ENCODE measurements at regions not wholly inside any gene's neighbourhood (a gene's known extent, or its start where the extent isn't known, plus 50 kb on each side); places are given as distances from the start of the nearest gene placed in this dataset.

DNA sequence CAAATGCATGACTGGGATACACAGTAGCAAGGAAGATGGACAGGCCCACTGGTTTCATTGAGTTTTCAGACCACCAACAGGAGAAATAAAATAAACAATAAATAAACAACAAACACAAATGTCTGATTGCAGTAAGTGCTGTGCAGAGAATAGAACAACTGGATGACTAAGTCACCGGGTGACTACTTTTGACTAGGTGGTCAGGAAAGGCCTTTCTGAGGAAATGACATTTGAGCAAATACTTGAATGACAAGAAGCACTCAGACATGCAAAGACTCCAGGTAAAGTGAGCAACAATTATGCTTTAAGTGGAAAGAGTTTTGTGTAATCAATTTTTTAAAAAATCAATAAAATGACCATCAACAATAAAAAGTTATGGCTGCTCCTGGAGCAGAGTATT is 137.7 kb downstream of the BTC start:
- Histone ChIP-seq H3K9me3 (no peaks in the 10 kb centered on the region), H3K27ac (no peak overlapping the region), H3K36me3 (ENCODE audit: low read depth, missing control alignments) (no peaks in the 10 kb centered on the region), H3K4me1 (no peaks in the 10 kb centered on the region), H3K27me3 (no peaks in the 10 kb centered on the region), H3K4me3 (no peak overlapping the region)
- TF ChIP-seq, protein P1, sequence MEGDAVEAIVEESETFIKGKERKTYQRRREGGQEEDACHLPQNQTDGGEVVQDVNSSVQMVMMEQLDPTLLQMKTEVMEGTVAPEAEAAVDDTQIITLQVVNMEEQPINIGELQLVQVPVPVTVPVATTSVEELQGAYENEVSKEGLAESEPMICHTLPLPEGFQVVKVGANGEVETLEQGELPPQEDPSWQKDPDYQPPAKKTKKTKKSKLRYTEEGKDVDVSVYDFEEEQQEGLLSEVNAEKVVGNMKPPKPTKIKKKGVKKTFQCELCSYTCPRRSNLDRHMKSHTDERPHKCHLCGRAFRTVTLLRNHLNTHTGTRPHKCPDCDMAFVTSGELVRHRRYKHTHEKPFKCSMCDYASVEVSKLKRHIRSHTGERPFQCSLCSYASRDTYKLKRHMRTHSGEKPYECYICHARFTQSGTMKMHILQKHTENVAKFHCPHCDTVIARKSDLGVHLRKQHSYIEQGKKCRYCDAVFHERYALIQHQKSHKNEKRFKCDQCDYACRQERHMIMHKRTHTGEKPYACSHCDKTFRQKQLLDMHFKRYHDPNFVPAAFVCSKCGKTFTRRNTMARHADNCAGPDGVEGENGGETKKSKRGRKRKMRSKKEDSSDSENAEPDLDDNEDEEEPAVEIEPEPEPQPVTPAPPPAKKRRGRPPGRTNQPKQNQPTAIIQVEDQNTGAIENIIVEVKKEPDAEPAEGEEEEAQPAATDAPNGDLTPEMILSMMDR (IDR thresholded peaks at IDR 0.05): no peak
- TF ChIP-seq POLR2A (IDR thresholded peaks at IDR 0.05): no peak
- DNase-seq: no peak
- intact Hi-C loops (cut with DNase I; ENCODE audit: low total_unique reads): no loop called here
- WGBS, 2 donors: 95 to 96% methylated on average over 1 of the region's 1 CpG

DNA sequence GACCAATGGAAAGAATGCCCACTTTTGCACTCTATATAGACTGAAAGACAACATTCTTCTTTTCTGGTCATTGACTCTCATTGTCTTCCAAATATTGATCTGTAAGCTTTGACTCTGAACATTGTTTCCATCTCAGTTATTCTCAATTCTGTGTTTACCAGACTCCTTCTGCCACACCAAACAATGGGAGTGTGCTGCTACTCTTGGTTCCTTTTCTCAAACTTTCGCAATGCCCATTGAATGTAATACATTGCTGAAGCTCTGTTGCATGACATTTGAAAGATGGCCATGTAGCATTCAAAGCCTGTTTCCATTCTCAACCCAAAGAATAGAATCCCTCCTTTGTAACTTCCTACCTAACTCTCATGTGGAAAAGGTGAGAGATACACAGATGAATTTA is 136.2 kb downstream of the BTC start:
- Histone ChIP-seq H3K4me1 (no peaks in the 10 kb centered on the region), H3K4me3 (no peak overlapping the region), H3K27me3 (no peaks in the 10 kb centered on the region), H3K36me3 (ENCODE audit: low read depth, missing control alignments) (no peaks in the 10 kb centered on the region), H3K9me3 (no peaks in the 10 kb centered on the region), H3K27ac (no peak overlapping the region)
- intact Hi-C loops (cut with DNase I; ENCODE audit: low total_unique reads): no loop called here
- DNase-seq: no peak
- WGBS, 2 donors: 94 to 100% methylated on average over 1 of the region's 1 CpG
- TF ChIP-seq, protein P1 (IDR thresholded peaks at IDR 0.05): no peak
- no peak for TF ChIP-seq POLR2A (IDR thresholded peaks at IDR 0.05)

DNA sequence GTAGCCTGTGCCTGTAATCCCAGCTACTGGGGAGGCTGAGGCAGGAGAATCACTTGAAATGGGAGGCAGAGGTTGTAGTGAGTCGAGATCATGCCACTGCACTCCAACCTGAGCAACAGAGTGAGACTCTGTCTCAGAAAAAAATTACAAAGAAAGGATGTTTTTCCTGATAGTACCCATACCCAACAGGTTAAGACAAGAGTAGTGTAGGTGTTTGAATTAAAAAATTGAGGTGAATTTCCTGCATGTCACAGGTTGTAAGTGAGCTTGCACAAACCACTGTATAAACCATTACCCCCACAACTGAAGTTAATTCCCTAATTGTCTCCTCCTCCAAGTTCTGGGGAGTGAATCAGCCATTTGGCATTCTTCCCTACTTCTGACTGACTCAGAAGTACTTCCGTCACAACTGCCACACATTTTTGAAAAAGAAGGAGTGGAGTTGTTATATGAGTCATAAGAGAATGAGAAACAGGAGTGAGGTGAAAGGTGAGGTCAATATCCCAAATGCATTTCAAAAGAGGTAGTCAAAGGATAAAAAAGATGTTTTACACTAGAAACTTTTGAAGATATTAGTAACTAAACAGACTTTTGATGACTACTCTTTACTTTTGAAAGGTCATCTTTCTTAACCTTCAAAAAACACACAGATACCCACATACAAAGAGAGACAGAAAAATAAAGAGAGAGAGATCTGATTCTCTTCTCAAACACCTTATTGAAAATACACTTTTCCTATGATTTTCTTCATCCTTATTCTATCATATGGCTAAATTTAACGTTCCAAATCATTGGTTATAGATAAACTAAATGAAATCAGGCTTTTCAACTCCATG is 134.5 kb downstream of the BTC start:
- no peak for DNase-seq
- Histone ChIP-seq H3K9me3 (no peaks in the 10 kb centered on the region), H3K27ac (no peak overlapping the region), H3K36me3 (ENCODE audit: low read depth, missing control alignments) (no peaks in the 10 kb centered on the region), H3K4me1 (no peaks in the 10 kb centered on the region), H3K27me3 (no peaks in the 10 kb centered on the region), H3K4me3 (no peak overlapping the region)
- TF ChIP-seq, protein P1 (IDR thresholded peaks at IDR 0.05): no peak
- TF ChIP-seq POLR2A (IDR thresholded peaks at IDR 0.05): no peak
- intact Hi-C loops (cut with DNase I; ENCODE audit: low total_unique reads): no loop called here
- WGBS, 2 donors: 68 to 78% methylated on average over 3 of the region's 3 CpGs

DNA sequence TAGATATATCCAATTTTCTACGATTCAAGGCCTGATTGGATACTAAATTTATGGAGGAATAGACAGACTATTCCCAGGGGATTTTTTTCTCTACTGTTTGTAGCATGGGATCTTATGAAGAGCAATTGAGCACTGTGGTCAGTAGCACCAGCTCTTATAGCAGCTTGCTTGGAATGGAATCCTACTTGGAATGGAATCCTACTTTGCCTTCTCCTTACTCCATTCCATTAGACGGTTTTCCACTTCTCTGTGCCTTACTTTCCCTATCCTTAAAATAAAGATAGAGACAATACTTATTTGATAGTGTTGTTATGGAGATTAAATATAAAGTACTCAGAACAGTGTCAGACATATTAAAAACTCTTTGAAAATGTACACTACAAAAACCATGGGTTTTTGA is 133.5 kb downstream of the BTC start:
- no peak for TF ChIP-seq POLR2A (IDR thresholded peaks at IDR 0.05)
- TF ChIP-seq, protein P1 (IDR thresholded peaks at IDR 0.05): no peak
- Histone ChIP-seq H3K36me3 (ENCODE audit: low read depth, missing control alignments) (no peaks in the 10 kb centered on the region), H3K27me3 (no peaks in the 10 kb centered on the region), H3K9me3 (no peaks in the 10 kb centered on the region), H3K27ac (no peak overlapping the region), H3K4me1 (no peaks in the 10 kb centered on the region), H3K4me3 (no peak overlapping the region)
- intact Hi-C loops (cut with DNase I; ENCODE audit: low total_unique reads): no loop called here
- WGBS, 2 donors: 88 to 89% methylated on average over 2 of the region's 2 CpGs
- DNase-seq: no peak
